GM19468 (cell line): ENCODE measurements at regions not wholly inside any gene's neighbourhood (a gene's known extent, or its start where the extent isn't known, plus 50 kb on each side); places are given as distances from the start of the nearest gene placed in this dataset.
"Not testable (repeated sequence)": the region's sequence is repeated elsewhere in the genome, so short reads cannot be mapped to it uniquely, and the experiment has no call there.

Experiments
- ATAC-seq: cut with Tn5 transposase; IDR thresholded peaks from one replicate; pipeline ENCODE4 v1.9.1; 2021; ENCODE audit warnings: mild to moderate bottlenecking, moderate library complexity, moderate number of reproducible peaks; ENCODE audit not compliant: unreplicated experiment; ENCODE audit errors: extremely low read depth

DNA sequence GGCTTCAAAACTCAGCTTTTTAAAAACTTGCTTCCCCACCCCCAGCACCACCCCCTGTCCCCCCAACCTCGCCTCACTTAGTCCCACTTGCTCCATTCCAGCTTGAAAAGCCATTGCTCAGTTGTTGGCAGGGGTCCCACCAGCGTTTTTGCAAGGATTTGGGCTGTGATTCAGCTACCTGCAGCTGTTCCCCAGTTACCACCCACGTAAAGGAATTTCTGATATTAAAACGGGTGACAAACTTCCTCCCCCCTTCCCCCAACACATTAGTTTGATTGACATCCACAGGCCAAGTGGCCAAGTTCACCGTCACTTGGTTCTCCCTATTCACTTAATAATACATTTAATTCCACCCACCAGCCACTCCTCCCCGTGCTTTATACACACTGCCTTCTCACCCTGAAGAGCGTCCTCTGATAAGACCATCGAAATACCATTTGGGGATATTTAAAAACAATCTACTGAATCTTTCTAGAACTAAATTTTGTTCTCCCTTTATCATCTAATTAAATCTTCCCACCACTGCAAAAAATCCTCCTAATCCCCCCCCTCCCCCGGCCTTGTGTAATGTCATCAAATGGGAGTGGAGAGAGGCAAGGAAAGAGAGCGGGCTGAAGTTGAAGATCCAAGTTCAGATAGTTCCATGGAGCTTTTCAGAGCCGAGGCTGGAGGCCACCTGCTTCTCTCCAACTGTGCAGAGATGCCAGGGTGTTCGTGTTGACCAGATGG, 55.1 kb downstream of the SOX9 start:
- no peak for ATAC-seq

DNA sequence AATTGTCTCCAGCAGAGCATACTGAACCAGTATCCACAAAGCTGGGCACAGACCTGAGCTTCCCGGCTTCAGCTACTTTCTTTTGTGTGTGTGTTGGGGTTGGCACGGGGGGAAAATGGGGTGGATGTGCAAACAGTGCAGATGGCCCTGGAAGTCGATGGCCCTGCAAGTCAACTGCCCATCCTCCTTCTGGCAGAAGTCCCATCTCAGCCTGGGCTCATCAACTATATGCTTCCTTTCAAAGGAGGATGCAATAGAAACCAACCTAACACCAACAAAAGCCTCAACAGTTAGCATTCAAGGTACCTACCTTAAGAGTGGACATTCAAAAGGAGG, 55.7 kb downstream of the SOX9 start:
- ATAC-seq, result no peak

DNA sequence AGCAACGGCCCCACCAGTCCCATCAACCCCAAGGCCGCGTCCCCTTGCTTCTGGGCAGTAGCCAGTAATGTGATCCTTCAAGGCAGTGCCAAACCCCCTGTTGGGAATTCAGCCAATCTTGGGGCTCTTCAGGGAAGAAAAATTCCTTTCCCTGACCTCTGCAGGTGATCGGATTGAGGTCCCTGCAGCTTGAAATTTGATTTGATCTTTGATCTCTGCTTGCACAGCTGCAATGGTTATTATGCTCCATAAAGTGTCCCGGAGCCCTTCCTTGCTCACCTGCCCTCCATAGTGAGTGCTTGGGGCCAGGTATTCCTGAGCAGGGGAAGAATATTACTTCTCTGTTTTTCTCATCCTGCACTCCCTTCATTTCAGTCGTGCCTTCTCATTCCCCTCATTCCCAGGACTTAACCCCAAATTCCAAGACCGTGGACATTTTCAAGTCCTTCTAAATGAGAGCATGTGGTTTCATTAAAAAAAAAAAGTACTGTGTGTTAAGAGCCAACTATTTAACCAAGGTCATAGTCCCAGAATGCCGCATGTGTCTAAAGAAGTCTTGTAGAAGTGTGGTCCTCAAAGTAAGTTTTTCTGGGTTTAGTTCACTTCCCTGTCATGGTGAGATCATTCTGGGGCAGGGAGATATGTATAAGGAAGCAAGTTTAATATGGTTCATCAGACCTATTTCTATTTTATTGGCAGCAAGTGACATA, 56.3 kb downstream of the SOX9 start:
- no peak for ATAC-seq

- ATAC-seq, result no peak
These were observed 56.9 kb downstream of the SOX9 start for GRCh38 chr17:72177738-72178137.

DNA sequence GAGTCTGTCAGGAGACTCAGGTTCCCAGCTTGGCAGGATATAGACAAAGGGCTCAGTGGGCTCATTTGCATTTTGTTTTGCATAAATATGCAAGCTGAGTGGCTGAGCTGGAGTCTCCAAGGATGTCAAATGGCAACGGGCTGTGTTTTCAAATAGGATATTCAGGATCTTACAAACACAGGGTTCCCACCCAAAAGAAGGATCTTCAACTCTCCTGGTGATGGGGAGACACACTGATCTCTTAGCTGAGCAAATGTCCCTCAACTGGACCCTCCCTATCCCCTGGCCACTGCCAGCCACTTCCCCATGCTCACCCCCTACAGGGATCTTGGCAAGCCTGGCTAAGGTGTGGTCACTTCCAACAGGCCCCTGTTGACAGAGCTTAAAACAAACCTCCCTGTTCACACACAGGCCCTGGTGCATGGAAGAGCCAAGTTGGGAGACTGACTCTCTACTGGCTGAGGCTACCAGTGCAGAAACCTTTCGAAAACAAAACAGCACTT, 61.6 kb downstream of the SOX9 start:
- ATAC-seq, result no peak

DNA sequence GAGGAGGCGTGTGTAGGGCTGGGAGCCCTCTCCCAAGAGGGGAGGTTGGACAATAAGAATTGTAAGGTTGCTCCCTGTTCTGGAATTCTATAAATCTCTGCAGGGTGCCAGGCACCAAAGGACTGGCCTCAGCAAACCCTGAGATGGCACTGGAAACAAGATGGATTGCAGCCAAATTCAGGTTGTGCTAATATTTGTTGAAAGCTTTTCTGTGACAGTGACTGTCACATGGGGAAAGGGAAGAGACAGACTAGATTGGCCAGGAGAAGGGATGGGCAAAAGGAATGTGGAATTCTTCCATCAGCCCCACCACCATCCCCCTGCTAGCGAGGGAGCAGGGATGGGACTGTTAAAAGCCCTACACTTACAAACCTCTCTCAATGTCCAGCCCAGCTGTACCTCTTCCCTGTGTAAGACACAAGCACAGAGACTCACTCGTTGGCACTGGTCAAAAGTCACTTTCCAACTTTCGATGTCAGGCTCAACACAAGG, 62.4 kb downstream of the SOX9 start:
- no peak for ATAC-seq

- ATAC-seq, result no peak
These were observed 64.0 kb downstream of the SOX9 start for GRCh38 chr17:72184805-72185204.

GRCh38 chr17:72185564-72185963, 64.7 kb downstream of the SOX9 start:
- ATAC-seq, result no peak

GRCh38 chr17:72187556-72187955, 66.7 kb downstream of the SOX9 start:
- no peak for ATAC-seq

DNA sequence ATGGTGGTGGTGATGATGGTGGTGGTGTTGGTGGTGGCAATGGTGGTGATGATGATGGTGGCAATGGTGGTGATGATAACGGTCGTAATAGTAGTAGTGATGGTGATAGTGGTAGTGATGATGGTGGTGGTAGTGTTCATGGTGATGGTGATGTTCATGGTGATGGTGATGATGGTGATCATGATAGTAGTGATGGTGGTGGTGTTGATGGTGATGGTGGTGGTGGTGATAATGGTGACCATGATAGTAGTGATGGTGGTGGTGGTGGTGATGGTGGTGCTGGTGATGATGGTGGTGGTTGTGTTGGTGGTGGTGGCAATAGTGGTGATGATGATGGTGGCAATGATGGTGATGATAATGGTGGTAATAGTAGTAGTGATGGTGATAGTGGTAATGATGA, 68.0 kb downstream of the SOX9 start:
- no peak for ATAC-seq

DNA sequence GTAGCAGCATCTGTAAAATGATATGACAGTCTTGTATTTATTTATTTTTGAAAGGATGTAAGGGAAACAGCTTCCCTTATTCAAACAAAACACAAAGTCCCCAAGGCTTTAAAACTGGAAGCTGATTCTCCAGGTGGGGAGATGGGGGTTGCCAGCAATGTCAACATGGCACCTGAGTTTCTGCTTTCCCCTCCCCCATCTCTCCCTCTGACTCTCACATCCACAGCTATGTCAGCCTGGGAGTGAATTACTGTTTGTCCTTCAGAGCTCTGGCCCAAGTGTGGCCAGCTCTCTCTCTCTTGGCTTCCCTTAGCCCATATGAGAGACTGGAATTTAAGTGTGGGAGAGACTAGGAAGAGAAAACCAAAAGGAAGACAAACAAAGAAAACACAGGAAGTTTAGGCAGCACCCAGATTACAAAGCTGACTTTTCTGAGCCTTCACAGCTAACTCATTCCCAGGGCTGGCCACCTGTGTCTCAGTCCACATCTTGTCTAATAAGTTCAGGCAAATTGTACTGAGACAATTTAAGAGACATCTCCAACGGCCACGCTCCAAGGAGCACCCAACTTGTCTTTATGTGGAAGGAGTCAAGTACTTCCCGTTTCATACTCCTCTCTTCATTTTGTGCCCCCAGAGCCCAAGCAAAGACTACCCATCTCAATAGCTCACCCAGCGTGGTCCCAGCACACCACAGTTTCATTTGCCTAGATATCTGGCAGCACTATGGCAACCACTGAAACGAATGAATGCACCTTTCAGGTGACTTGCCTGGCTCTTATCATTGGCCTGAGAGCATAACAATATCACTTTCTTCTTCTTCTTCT, 69.2 kb downstream of the SOX9 start:
- no peak for ATAC-seq

GRCh38 chr17:72191356-72191755, 70.5 kb downstream of the SOX9 start:
- no peak for ATAC-seq

DNA sequence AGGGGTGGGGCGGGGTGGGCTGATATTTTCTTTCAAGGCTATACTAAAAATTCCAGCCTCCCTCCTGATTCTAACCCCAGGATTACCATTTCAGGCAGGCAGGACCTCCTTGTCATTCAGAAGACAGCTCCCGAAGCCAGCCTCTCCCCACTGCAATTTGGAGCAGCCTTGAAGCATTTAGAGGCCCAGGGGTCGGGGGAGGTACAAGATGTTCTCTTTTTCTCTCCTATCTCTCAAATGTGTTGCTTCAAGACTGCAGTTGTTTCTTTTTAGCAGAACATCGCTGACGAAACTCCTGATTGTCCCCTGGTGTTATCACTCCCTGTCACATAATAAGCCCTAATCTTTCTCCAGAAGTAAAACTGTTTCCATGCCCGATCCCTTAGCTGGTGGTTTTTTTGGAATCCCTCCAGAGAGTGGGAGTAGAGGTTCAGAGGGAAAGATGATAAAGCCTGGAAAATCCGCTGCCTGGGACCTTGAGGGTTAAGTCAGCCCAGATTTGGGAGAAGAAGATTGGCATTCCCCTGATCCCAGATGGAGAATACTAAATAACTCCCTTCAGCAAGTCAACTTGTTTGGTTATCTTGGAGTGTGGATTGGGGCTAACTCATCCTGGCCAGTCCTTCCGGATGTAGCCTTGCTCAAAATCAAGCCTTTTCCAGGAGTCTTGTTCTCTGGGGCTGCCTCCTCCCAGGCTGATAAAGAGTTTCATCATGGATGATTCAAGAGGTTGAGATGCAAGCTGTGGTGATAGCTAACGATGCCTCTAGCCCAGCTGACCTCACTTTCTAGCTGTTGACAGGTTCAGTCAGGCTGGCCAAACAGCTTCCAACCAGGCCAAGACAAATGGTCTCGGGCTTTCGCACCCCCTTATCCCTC, 71.3 kb downstream of the SOX9 start:
- ATAC-seq, result no peak

GRCh38 chr17:72192800-72193192, 72.0 kb downstream of the SOX9 start:
- ATAC-seq, result no peak

GRCh38 chr17:72193391-72194106, 72.7 kb downstream of the SOX9 start:
- no peak for ATAC-seq

DNA sequence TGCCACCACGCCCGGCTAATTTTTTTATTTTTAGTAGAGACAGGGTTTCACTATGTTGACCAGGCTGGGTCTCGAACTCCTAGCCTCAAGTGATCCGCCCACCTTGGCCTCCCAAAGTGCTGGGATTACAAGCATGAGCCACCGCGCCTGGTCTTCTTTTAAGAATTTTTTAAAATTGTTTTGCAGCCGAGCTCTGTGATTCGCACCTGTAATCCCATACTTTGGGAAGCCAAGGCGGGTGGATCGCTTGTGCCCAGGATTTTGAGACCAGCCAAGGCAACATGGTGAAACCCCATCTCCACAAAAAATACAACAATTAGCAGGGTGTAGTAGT, 73.3 kb downstream of the SOX9 start:
- not testable (repeated sequence) for ATAC-seq

DNA sequence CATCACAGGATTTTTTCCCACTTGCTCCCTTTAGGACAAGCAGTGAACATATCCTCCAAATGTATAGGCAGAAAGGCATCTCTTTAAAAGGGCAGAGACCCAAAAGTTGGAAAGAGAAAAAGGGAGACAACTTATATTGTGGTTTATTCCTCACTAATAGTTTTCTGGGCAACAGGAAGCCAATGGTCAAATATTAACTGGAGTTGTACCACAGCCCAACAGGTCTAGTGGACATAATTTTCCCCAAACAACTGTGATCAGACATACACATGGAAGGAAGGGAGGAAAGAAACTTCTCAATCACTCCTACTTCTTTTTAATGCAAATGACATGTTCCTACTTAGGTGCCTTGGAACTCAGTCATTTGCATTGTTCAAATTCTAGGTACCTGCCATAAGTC, 78.4 kb downstream of the SOX9 start:
- ATAC-seq, result no peak

DNA sequence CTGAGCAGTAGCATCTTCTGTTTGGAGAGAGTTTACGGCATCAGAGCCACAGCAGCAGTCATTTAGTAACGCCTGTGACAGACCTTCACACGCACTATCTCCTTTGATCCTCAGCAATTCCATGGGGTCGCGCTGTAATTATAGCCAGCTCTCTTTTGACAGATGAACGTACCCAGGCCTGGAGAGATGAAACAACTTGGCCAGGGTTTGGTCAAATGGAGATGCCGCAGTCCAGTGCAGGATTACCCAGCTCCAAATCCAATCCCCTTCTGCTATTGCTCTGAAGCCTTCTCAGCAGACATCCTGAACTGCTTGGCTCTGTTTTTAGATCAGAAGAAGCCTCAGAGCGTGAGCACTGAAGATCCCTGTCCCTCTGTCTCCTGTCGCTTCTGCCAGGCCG, 83.9 kb downstream of the SOX9 start:
- no peak for ATAC-seq

- ATAC-seq, result no peak
These were observed 84.5 kb downstream of the SOX9 start for GRCh38 chr17:72205357-72205756.
